GM21786 (cell line): ENCODE measurements at regions not wholly inside any gene's neighbourhood (a gene's known extent, or its start where the extent isn't known, plus 50 kb on each side); places are given as distances from the start of the nearest gene placed in this dataset.
"Not testable (repeated sequence)": the region's sequence is repeated elsewhere in the genome, so short reads cannot be mapped to it uniquely, and the experiment has no call there.

Experiments used
- ATAC-seq: cut with Tn5 transposase; IDR thresholded peaks from one replicate; pipeline ENCODE4 v1.9.1; 2021; ENCODE audit not compliant: unreplicated experiment

DNA sequence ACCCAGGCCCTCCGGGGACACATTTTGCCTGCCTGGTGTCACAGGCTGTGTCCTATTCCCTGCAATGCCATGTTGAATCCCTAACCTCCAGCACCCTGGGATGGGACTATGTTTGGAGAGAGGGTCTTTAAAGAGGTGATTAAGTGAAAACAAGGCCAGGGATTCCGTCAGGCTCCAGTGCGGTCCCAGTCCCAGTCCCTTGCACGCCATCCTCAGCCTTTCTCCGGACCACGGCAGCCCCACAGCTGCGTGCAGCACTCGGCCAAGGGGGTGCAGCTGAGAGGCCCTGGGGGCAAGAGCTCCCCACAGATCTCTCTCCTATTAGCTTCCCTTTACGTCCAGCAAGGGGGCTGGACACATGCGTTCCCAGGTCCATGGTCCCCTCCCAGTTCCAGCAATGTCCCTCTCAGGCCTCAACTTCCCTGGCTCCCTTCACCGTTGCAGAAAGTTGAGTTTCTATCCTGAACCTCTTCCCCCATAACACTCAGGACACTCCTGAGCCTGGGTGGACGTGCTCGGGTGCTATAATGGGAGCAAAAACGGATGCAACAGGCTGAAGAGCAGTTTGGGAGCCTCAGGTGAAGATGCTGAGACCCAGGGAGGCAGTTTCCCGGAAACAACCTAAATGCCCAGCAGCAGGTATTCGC is 1422.7 kb downstream of the BRD1 start:
- ATAC-seq, result no peak

DNA sequence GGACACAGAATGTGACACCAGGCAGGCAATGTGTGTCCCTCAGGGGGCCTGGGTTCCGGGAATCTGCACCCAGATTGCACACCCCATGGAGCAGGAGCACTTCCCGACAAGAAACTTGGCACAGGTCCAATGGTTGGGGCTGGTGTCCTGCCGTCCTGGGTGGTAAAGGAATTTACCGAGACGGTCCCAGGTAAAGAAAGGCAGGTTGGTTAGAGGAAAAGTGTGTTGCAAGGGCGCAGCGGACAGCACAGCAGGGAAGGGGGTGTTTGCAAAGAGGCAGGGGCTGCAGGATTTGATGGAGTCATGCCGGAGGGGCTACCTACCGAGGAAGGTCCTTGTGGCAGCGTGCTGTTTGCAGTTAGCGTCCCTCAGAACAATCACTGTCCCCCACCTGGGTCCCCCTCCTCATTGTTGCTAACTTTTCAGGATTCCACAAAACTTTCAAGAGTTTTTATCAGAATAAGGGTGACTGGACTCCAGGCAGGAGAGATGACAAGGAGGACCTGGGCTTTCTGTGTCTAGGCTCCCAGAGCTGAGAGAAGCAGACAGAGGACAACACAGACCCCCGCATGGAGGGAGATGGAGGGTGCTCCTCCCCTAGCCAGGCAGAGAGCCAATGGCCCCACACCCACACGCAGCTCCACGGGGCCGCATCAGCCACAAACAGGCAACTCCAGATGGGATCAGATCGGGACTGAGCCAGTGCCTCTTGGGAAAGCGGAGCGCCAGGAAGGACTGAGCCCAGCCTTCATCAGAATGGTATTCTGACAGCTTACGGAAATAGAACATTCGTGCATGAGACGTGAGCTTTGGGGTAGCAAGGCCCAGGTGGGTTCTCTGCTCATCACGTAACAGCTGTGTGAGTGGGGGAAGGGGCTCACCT is 1423.9 kb downstream of the BRD1 start:
- no peak for ATAC-seq

DNA sequence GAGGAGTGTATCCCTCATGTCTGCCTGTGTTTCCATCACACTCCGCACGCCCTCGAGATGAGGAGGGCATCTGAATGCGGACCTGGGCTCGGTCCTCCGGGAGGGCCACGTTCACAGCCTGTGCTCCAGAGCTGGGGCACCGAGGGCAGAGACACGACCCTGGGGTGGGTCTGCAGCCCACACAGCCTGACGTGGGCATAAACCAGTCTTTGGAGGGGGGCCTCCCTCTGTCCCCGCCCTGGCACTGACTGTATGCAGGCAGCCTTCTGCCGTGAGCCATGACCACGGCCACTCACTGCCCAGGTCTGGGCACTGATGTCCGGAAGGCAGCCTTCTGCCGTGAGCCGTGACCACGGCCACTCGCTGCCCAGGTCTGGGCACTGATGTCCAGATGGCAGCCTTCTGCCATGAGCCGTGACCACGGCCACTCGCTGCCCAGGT is 1425.1 kb downstream of the BRD1 start:
- no peak for ATAC-seq

DNA sequence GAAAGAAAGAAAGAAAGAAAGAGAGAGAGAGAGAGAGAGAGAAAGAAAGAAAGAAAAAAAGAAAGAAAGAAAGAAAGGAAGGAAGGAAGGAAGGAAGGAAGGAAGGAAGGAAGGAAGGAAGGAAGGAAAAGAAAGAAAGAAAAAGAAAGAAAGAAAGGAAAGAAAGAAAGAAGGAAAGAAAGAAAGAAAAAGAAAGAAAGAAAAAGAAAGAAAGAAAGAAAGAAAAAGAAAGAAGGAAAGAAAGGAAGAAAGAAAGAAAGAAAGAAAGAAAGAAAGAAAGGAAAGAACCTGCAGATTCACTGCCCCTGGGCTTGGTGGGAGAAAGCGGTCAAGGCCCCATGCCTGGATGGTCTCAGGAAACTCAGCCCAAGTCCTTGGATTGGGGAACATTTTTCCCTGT is 1426.2 kb downstream of the BRD1 start:
- not testable (repeated sequence) for ATAC-seq

DNA sequence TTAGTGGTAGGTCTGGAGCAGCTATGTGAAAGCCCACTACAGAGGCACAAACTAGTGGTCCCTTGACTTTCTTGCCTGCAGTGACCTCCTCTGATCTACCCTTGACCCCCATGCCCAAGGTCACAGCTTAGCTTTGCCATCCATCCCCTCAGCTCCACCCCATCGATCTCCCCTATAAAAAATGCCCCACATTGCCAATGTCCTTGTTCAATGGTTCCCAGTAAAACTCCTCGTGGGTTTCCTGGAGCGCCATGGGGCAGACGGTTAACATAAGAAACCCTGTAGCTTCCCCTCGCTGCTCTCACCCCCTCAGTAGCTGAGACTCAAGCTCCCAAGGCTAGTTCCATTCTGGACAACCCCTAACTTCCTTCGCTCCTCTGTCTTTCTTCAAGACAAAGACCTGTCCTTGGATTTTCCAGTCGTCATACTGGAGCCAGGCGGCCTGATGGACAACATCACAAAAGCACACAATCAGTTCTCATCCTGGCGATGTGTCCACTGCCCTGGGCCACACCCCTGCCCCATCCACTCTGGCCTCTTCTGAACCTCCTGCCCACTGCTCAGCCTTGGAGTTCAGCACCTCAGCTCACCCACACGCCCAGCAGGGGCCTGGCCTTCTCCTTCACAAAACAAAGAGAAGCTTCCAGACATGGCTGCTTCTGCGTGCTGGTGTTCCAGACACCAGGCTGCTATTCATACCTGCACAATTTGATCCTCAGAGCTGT is 1429.3 kb downstream of the BRD1 start:
- ATAC-seq, result no peak

DNA sequence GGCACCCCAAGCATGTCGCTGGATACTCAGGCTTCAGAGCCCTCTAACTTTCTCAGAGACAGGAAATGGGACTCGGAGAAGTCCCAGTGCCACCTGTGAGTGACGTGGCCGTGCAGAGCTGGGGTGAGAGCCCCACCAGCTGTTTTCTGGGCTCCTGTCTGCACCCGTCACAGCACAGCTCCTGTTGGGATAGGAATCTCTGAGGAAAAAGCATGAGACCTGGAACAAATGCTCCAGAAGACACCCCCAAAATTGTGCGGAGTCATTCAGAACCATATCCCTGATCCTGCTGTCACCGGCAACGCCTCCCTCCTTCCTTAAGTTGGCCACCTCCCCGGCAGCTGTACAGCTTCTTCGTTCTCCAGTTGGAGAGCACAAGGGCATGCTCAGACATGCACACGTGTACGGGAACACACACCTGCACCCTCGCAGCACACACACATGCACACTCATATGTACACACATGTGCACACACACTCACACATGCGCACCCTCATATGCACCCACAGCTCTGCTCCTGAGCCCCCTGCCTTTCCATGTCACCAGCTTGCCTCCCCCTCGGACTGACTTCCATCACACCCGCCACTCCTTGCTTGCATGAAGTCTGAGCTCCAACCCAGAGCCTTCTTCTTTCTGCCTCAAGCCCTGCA is 1430.0 kb downstream of the BRD1 start:
- ATAC-seq, result no peak

DNA sequence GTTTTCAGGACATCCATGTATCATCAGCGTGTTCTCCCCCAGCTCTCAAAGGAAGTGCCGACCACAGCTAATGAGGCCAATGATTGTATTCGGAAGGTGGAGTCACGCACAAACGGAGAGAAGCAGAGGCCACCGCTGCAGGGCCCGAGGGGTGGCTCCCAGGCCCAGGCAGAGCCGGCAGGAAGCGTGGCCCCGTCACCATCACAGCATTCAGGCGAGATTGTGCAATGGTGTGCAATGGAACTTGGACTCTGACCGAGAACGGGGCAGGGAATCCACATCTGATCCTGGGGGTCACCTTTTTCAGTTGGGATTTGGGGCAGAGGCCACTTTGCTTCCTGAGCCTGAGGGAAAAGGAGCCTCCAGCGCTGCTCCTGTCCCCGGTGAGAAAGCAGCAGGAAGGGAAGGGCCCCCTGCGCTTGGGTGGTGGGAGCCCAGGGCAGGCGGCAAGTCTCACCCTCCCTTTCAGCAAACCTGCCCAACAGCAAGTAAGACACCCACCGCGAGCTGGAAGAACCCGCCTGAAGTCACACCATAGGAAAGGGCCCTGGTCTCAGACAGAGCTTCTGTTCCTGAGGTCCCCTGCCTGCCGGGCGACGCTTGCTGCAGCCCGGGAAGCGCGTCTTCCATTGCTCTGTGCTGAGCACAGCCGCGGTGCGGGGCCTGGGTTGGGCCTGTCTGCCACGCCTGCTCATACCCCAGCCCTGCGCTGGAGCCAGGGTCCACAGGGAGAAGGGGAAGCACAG is 1430.7 kb downstream of the BRD1 start:
- ATAC-seq, result no peak

DNA sequence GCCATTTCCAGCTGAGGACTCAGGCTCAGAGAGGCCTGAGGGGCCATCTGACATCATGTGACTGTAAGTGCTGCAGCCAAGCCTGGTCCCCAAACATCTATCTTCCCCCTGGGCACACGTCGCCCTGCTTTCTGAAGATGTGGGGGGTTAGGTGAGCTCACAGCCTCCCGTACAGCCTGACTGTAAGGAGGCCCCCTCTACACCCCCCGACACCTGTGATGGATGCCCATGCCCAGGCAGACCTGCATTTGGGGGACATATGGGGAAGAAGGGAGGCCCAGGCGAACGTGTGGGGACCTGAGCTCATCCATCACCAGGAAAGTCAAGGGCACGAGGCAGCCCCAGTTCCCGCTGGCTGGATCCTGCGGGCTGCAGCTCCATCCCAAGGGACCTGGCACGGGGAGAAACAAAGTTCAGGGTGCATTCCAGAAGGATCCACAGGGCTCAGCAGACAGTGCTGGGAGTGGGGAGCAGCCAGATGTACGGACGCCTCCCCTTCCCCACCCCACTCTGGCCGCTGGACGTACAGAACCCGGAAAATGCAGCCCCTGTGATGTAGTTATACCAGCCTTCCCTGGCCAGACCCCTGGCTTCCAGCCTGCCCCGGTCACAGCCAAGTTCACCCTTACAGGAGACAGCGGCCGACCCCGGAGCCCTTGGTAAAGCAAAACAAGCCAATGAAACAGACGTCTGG is 1431.4 kb downstream of the BRD1 start:
- no peak for ATAC-seq

DNA sequence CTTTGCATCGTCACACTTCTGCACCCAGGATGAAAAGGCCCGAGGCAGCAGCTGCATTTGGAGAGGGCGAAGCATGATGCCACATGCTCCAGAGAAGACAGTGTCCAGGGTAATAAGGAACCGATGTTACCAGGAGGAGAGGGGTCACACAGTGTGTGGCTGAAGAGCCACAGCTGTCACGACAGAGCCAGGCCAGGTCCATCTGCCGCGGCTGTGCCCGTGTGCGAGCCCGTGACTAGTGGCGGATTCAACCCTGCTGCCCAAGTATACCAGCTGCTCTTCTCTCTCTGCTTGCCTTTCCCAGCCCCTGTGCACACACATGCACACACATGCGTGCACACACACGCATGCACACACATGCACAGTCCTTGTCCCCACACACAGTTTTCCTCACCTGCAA is 1432.5 kb downstream of the BRD1 start:
- no peak for ATAC-seq

DNA sequence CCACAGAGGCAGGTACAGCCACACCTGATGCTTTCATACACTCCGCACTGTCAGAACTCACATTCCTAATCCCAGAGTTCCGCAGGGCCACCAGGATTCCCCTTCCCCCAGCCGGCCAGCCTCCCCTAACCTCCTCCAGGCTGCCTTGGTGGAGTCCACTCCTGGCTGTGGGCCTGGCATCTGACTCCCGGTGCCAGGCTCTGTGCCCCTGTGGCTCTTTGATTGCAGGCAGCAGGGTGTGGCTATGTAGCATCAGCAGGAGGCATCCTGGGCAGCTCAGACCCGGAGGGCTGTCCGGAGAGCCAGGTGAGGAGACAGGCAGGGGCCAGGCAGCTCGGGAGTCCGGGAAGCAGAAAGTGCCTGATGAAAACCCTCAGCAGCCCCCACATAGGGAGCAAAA is 1432.9 kb downstream of the BRD1 start:
- no peak for ATAC-seq

DNA sequence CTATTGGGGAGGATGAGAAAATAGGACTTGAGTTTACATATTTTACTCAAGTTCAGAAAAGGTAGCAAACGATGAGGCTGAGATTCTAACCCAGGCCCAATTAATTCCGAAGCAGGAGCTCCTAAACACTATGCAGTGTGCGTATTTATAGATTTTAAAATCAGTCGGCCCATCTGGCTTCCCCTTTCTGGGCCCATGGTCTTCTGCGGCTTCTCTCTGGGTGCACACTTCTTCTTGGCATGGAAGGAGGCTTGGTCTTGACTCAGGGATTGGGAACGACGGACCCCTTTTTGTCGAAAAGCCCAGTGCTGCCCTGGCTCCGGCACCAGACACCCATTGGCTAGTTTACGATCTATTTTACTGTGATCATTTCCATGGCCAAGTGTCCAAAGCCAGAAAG is 1433.8 kb downstream of the BRD1 start:
- ATAC-seq, result no peak

DNA sequence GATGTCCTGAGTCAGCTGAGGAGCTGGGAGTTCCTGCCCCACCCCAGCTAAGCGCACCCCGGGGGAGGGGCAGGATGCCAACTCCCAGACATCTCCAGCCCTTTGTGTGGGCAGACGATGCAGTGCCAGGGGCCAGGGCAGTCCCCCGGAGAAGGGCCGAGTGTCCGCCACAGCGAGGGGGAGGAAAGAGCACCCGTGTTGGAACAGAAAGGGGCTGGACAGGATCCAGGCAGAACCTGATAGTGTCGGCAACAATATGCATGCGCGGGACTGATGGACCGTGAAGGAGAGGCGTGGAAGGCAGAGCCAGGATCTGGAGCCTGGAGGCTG is 1434.7 kb downstream of the BRD1 start:
- no peak for ATAC-seq

DNA sequence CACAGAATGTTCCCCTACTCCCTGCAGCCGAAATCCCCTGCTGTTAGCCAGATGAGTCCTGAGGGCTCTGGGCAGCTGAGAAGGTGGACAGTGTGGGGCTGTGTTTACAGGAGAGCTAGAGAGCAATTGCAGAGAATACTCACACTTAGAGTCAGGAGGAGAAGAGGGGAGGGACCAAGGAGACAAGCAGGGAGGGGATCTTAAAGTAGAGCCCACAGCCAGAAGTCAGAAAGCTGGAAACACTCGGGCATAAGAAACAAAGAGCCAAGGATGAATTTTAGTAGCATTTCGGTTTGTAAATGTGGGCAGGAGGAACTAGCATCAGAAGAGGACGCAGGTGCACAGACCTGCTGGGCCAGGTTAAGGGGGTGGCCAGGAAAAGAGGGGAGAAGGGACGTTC is 1435.9 kb downstream of the BRD1 start:
- no peak for ATAC-seq

DNA sequence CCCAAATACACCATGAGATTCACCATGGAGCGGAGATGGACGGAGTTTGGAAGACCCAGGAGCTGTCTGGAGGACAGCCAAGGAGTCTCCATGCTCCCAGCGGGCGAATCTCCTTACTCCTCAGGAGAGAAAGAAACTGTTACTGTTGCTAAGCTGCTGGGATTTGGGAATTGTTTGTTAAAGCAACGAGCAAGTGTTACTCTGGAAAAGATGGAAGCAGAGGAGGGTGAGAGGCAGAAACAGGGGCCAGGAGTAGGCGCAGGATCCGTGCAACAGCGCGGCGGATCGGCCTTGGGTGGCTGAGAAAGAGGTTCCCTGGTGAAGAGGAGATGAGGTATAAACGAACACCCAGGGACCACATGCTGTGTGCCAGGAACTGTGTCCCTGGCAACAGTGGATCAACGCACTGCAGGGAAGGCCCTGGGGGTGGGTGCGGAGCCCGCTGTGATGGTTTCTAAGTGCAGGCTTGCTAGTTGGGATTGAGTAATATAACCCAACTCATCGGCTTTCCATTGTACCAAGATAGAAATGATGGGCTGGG is 1436.4 kb downstream of the BRD1 start:
- ATAC-seq, result no peak

DNA sequence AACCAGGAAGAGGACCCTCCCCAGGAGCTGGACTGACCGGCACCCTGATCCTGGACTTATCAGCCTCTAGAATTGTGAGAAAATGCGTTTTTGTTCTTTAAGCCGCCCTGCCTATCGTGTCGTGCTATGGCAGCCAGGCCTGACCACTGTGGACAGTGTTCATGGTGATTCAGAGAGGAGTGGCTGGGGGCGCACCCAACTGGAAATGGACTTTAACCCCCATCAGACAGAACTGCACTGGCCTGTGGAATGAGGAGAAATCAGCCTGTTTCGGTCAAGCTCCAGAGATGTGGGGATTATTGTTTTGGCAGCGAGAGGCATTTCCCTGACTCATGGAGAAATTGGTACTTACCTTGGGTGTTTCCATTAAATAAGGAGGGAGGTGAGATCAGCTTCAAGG is 1437.8 kb downstream of the BRD1 start:
- no peak for ATAC-seq

DNA sequence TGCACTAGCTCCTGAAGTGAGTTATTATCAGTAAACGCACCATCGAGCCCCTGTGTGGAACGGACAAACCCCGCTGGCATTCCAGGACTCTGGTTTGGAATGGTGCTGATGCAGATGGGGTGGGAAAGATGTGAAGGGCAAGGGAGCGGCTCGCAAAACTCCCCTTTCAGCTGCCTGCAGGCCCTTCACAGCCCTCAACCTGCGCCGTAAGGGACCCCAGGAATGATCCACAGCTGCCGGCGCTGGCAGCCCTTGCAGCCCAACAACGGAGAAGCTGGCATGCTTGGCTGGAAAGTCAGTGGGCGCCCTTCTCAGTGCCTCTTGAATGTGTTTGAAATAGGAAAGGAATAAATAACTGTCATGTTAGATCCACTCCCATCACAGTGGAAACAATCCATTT is 1445.5 kb downstream of the BRD1 start:
- no peak for ATAC-seq

DNA sequence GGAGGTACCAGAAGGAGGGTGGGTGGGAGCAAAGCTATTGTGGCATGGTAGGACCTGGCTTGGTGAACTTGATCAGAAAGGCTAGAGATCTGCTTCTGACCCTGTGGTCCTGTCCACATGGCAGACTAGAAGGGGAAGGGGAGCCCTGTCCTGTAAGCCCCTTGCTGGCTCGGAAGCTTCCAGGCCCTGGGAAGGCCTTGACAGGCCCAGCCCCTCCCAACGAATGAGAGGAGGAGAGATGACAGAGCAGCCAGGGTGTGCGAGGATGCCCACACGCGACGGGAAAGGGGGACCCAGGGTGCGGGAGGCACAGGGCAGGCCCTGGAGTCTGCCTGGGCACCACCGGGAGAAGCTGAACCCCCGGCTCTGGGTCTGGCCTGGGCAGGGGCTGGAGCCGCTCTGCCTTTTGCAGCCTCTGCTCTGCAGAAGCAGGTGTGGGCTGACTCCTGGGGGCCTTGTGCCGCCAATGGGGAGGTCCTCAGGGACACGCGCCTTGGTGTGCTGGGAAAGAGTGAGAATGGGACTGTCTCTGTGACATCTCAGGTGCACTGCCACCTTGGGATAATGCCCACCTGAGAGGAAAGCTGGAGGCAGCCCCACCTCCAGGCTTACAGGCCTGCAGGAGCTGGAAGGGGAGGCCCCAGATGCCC is 1447.5 kb downstream of the BRD1 start:
- ATAC-seq, result no peak

DNA sequence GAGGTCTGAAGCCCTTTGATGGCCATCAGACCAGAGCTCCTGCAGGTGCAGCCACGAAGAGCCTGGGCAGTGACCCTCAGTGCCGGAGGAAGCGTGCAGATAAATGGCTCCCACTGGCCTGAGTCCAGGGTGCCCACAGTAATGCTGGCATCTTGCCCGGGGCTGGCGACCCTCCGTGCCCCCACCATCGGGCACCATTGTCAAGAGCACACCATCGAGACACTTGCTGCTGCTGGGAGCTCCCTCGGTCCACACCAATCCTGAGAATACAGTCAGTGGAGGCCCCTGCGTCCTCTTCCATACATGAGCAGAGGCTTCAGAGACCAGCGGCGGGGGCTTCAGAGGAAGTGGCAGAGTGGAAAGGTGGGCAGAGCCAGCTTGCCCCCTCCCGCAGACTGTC is 1448.3 kb downstream of the BRD1 start:
- ATAC-seq, result no peak

DNA sequence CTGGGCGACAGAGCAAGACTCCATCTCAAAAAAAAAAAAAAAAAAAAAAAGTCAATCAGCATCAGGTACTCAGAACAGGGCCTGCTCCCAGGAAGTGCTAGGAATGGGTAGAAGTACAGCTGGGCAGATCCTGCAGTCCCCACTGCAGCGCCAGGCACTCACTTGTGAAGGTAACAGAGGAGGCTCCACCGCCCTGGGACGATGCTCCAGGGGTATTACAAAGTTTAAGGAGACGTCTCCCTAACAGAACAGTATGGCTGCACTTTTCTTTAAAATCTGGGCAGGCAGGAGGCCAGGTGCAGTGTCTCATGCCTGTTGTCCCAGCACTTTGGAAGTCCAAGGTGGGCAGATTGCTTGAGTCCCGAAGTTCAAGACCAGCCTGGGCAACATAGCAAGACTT is 1449.0 kb downstream of the BRD1 start:
- ATAC-seq, result no peak
